Transverse colon (tissue), 4 donors: ENCODE measurements at regions not wholly inside any gene's neighbourhood (a gene's known extent, or its start where the extent isn't known, plus 50 kb on each side); places are given as distances from the start of the nearest gene placed in this dataset.

Experiments
- DNase-seq: peaks from one replicate; pipeline ENCODE4 v3.0.0-alpha.2; 2019
- H3K27ac ChIP-seq, 4 donors: fragments of 200-600 bp; sonication (generic); 2 replicates each; pipeline ENCODE4 v1.5.1; 2016 to 2018; ENCODE audit warnings: inconsistent platforms in 4 of 4
- H3K27me3 ChIP-seq: fragments of 200-600 bp; sonication (generic); 2 replicates; pipeline ENCODE4 v1.5.1; 2017; ENCODE audit warnings: inconsistent platforms
- H3K36me3 ChIP-seq, 4 donors: fragments of 200-600 bp; sonication (generic); 2 replicates each; pipeline ENCODE4 v1.5.1; 2017 to 2019; ENCODE audit warnings: inconsistent platforms in 4 of 4
- H3K4me1 ChIP-seq, 4 donors: fragments of 200-600 bp; sonication (generic); 2 replicates each; pipeline ENCODE4 v1.5.1; 2017 to 2020; ENCODE audit warnings: inconsistent platforms in 4 of 4
- H3K4me3 ChIP-seq, 4 donors: fragments of 200-600 bp; sonication (generic); 1 replicate in 1 of 4; 2 replicates in 3 of 4; pipeline versions ENCODE4 v1.5.1 to v1.6.1; 2017 to 2019; ENCODE audit warnings: inconsistent platforms in 4 of 4
- H3K9me3 ChIP-seq, 2 donors: fragments of 200-600 bp; sonication (generic); 2 replicates each; pipeline ENCODE4 v1.5.1; 2017 to 2019; ENCODE audit warnings: inconsistent platforms in 2 of 2
- EP300 ChIP-seq: sonication (generic); formaldehyde crosslinking; IDR thresholded peaks from one replicate; pipeline ENCODE4 v1.6.1; 2017; ENCODE audit warnings: antibody characterized with exemption, low read depth
- POLR2A ChIP-seq: fragments of 450-650 bp; IDR thresholded peaks from one replicate; pipeline ENCODE4 v1.6.1; 2016; ENCODE audit warnings: antibody characterized with exemption, mild to moderate bottlenecking, moderate library complexity
- POLR2AphosphoS5 ChIP-seq, 3 donors: sonication (generic); formaldehyde crosslinking; IDR thresholded peaks; one replicate each; pipeline ENCODE4 v1.6.1; 2016; ENCODE audit warnings: antibody characterized with exemption in 3 of 3
- WGBS, 2 donors: methylation state at CpG; one replicate each; pipeline ENCODE4 v1.1.5; 2018; ENCODE audit warnings: low coverage in 1 of 2; 5-methylcytosine and 5-hydroxymethylcytosine counted together
- in situ Hi-C, 4 donors: fragments of 200-750 bp; cut with MboI; loops; one replicate each; pipeline versions ENCODE4 v1.15.0 to v1.15.1; 2017; ENCODE audit warnings: low sequenced_read_pairs in 3 of 4, low pct_ligation_motif_present in 1 of 4, low pct_unique_long_range_greater_than_20kb in 1 of 4
- intact Hi-C: fragments of 100-400 bp; cut with DNase I; formaldehyde crosslinking; loops from one replicate; pipeline ENCODE4 v1.15.1; 2023; ENCODE audit warnings: low total_unique reads
- TF ChIP-seq, protein P1 (sequence below), 5 experiments: fragments of 200-600 bp in 3 of 5; fragments of 450-650 bp in 2 of 5; sonication (generic) in 3 of 5; IDR thresholded peaks; 1 replicate in 2 of 5; 2 replicates in 3 of 5; pipeline ENCODE4 v1.5.1; 2016 to 2017; ENCODE audit warnings: antibody characterized with exemption in 5 of 5, inconsistent platforms in 3 of 5, mild to moderate bottlenecking in 2 of 5, moderate library complexity in 1 of 5

DNA sequence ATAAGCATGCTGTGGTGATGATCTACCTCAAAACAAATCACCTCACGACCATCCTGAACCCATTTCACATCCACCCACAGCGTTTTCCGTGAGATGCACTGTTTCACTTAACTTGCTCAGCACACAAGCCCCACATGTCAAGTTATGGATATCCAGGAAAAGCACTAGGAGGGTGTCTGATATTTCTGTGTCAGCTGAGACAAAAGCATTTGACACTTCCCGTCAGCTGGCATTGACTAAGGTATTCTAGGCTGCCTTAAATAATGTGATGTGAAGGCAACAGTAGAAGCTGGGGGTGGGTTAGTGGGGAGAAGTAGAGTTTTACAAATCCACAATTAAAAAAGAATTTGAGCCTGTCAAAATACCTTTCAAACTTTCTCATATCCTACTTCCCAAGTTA is 68.7 kb upstream of the MDFIC start:
- Histone ChIP-seq H3K4me1 (no peaks in the 10 kb centered on the region), H3K36me3 (no peaks in the 10 kb centered on the region), H3K9me3 (no peaks in the 10 kb centered on the region), H3K4me3 (no peak overlapping the region), H3K27me3 (no peaks in the 10 kb centered on the region), H3K27ac (no peak overlapping the region)
- 86 to 89% methylated on average over 4 of the region's 4 CpGs for WGBS, 2 donors
- no peak for DNase-seq
- intact Hi-C loops = no loop called here
- in situ Hi-C loops = loop anchor here in 2 of 4 donors (25.0 kb wide), 4 partner anchors 359 to 1009 kb away; no protein-coding TSS in a partner anchor
- TF ChIP-seq, protein P1, sequence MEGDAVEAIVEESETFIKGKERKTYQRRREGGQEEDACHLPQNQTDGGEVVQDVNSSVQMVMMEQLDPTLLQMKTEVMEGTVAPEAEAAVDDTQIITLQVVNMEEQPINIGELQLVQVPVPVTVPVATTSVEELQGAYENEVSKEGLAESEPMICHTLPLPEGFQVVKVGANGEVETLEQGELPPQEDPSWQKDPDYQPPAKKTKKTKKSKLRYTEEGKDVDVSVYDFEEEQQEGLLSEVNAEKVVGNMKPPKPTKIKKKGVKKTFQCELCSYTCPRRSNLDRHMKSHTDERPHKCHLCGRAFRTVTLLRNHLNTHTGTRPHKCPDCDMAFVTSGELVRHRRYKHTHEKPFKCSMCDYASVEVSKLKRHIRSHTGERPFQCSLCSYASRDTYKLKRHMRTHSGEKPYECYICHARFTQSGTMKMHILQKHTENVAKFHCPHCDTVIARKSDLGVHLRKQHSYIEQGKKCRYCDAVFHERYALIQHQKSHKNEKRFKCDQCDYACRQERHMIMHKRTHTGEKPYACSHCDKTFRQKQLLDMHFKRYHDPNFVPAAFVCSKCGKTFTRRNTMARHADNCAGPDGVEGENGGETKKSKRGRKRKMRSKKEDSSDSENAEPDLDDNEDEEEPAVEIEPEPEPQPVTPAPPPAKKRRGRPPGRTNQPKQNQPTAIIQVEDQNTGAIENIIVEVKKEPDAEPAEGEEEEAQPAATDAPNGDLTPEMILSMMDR (IDR thresholded peaks at IDR 0.05) = no peak
- TF ChIP-seq EP300 (no peak), POLR2AphosphoS5 (IDR thresholded peaks at IDR 0.05) (no peak), POLR2A (no peak)

DNA sequence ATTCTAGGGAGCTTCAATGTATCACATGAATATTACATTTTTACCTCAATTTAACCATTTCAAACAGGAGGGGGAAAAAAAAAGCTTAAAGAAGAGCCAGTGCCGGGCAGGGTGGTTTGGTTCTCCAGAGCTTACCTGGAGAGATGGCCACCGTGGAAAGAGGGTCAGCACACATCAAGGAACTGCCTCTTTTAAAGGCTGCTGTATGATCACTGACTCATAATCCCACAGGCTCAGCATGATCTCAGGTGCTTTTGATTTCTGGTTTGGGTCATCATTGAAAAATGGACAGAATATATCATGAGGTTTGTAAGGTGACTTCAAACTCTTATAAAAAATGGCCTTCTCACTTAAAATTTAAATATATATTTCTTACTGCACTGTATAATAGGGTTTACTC is 67.5 kb upstream of the MDFIC start:
- 86 to 87% methylated on average over 1 to 2 of the region's 2 CpGs for WGBS, 2 donors
- in situ Hi-C loops (loop anchor here in 2 of 4 donors (25.0 kb wide), 4 partner anchors 358 to 1008 kb away; no protein-coding TSS in a partner anchor), intact Hi-C loops (no loop called here)
- Histone ChIP-seq H3K4me1 (no peaks in the 10 kb centered on the region), H3K27me3 (no peaks in the 10 kb centered on the region), H3K36me3 (no peaks in the 10 kb centered on the region), H3K27ac (no peak overlapping the region), H3K4me3 (no peak overlapping the region), H3K9me3 (no peaks in the 10 kb centered on the region)
- TF ChIP-seq POLR2AphosphoS5 (IDR thresholded peaks at IDR 0.05) (no peak), EP300 (no peak), POLR2A (no peak)
- TF ChIP-seq, protein P1 (IDR thresholded peaks at IDR 0.05) = no peak
- no peak for DNase-seq

DNA sequence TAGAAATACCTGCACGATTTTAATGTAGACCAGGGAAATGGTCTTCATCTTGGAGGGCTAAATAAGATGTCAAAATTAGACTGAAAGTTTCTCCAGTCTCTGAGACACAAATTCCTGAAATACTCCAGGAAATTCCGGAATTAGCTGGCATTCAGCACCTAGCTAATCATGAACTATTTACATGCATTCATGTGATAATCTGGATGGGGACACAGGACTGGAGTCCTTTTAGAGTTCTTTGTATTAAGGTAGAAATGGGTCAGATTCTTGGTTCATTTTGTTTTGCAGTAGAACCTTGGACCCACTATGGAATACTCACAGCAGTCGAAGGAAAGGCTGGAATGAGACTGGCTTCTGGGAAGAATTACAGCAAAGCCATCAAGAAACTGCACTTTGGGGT is 65.3 kb upstream of the MDFIC start:
- Histone ChIP-seq H3K36me3 (no peaks in the 10 kb centered on the region), H3K27ac (no peak overlapping the region), H3K4me3 (no peak overlapping the region), H3K27me3 (no peaks in the 10 kb centered on the region), H3K9me3 (no peaks in the 10 kb centered on the region), H3K4me1 (no peaks in the 10 kb centered on the region)
- TF ChIP-seq POLR2AphosphoS5 (IDR thresholded peaks at IDR 0.05) = no peak
- TF ChIP-seq EP300 = no peak
- TF ChIP-seq, protein P1 (IDR thresholded peaks at IDR 0.05) = no peak
- no peak for TF ChIP-seq POLR2A
- in situ Hi-C loops = loop anchor here in 2 of 4 donors (25.0 kb wide), 4 partner anchors 356 to 1006 kb away; no protein-coding TSS in a partner anchor
- 72 to 82% methylated on average over 2 to 3 of the region's 3 CpGs for WGBS, 2 donors
- DNase-seq = no peak
- intact Hi-C loops = no loop called here

DNA sequence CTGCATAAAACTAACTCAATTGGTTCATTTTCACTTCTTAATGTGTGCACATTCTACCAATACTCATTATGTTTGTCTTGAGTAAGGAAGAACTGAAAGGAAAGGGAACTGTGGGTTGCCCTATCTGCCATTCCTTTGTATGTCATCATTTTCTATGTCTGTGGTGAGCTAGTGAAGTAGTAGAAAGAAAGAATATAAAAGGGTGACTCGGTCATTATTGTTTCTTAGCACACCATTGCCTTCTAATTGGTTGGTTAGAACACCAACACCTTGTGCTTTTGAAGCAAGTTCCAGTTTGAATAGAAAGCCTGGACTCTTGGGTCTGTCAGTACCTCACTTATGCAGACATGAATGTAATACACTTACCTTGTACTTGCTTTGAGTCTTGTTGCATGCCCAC is 64.3 kb upstream of the MDFIC start:
- Histone ChIP-seq H3K36me3 (no peaks in the 10 kb centered on the region), H3K9me3 (no peaks in the 10 kb centered on the region), H3K27me3 (no peaks in the 10 kb centered on the region), H3K4me1 (no peaks in the 10 kb centered on the region), H3K27ac (no peak overlapping the region), H3K4me3 (no peak overlapping the region)
- TF ChIP-seq POLR2A = no peak
- TF ChIP-seq EP300 = no peak
- TF ChIP-seq, protein P1 (IDR thresholded peaks at IDR 0.05) = no peak
- TF ChIP-seq POLR2AphosphoS5 (IDR thresholded peaks at IDR 0.05) = no peak
- in situ Hi-C loops = loop anchor here in 2 of 4 donors (25.0 kb wide), 4 partner anchors 355 to 1005 kb away; no protein-coding TSS in a partner anchor
- no peak for DNase-seq
- intact Hi-C loops = no loop called here
- 89% methylated on average over 1 of the region's 1 CpG; no CpG with 5 or more reads in 1 of the 2 donors for WGBS, 2 donors
